ENCODE measurements at regions not wholly inside any gene's neighbourhood (a gene's known extent, or its start where the extent isn't known, plus 50 kb on each side); places are given as distances from the start of the nearest gene placed in this dataset.

GRCh38 chr2:149993316-149993715 lies 405.7 kb upstream of the MMADHC start:
- TF ChIP-seq CTCF (conservative IDR thresholded peaks at IDR 0.05) (no peak), EZH2 (IDR thresholded peaks at IDR 0.05; ENCODE audit: low read depth) (no peak)

All from PC-9 (cell line).